ENCODE measurements at regions not wholly inside any gene's neighbourhood (a gene's known extent, or its start where the extent isn't known, plus 50 kb on each side); places are given as distances from the start of the nearest gene placed in this dataset.

- intact Hi-C loops (cut with micrococcal nuclease): no loop called here
- Mint-ChIP-seq H3K4me3 (no peak overlapping the region), H3K36me3 (ENCODE audit: low read depth) (no peaks in the 10 kb centered on the region), H3K27me3 (no peaks in the 10 kb centered on the region), H3K27ac (no peak overlapping the region), H3K9me3 (no peaks in the 10 kb centered on the region), H3K4me1 (no peaks in the 10 kb centered on the region)
- DNase-seq: no peak
- POLR2A ChIA-PET: no interaction called here
- CTCF ChIA-PET: no interaction called here
- no peak for ATAC-seq (ENCODE audit: low read depth)
- no peak for TF ChIP-seq CTCF (IDR thresholded peaks at IDR 0.05)
Measured at GRCh38 chr5:21171038-21171437, 1183.0 kb upstream of the CDH18 start.

GRCh38 chr5:21168557-21168956 is 1180.6 kb upstream of the CDH18 start:
- H3K36me3 Mint-ChIP-seq (ENCODE audit: low read depth): no peaks in the 10 kb centered on the region
- no peaks in the 10 kb centered on the region for H3K4me1 Mint-ChIP-seq
- DNase-seq (no peak), ATAC-seq (ENCODE audit: low read depth) (no peak)
- no peak overlapping the region for H3K27ac Mint-ChIP-seq
- H3K9me3 Mint-ChIP-seq: peaks cover 9% of the 10 kb centered on the region
- no peak for TF ChIP-seq CTCF (IDR thresholded peaks at IDR 0.05)
- intact Hi-C loops (cut with micrococcal nuclease): no loop called here
- no peak overlapping the region for H3K4me3 Mint-ChIP-seq
- ChIA-PET POLR2A (no interaction called here), CTCF (no interaction called here)
- H3K27me3 Mint-ChIP-seq: no peaks in the 10 kb centered on the region

GRCh38 chr5:21165344-21165743 is 1177.3 kb upstream of the CDH18 start:
- Mint-ChIP-seq H3K4me3 (no peak overlapping the region), H3K36me3 (ENCODE audit: low read depth) (no peaks in the 10 kb centered on the region), H3K4me1 (no peaks in the 10 kb centered on the region), H3K27ac (no peak overlapping the region), H3K27me3 (no peaks in the 10 kb centered on the region), H3K9me3 (peaks cover 9% of the 10 kb centered on the region)
- ChIA-PET CTCF (no interaction called here), POLR2A (no interaction called here)
- no peak for TF ChIP-seq CTCF (IDR thresholded peaks at IDR 0.05)
- ATAC-seq (ENCODE audit: low read depth): no peak
- no peak for DNase-seq
- intact Hi-C loops (cut with micrococcal nuclease): no loop called here

- H3K36me3 Mint-ChIP-seq (ENCODE audit: low read depth): no peaks in the 10 kb centered on the region
- no peak overlapping the region for H3K4me3 Mint-ChIP-seq
- CTCF ChIA-PET: no interaction called here
- no peak for TF ChIP-seq CTCF (IDR thresholded peaks at IDR 0.05)
- intact Hi-C loops (cut with micrococcal nuclease): no loop called here
- H3K27ac Mint-ChIP-seq: no peak overlapping the region
- H3K9me3 Mint-ChIP-seq: peaks cover 9% of the 10 kb centered on the region
- H3K27me3 Mint-ChIP-seq: no peaks in the 10 kb centered on the region
- H3K4me1 Mint-ChIP-seq: no peaks in the 10 kb centered on the region
- ATAC-seq (ENCODE audit: low read depth) (no peak), DNase-seq (no peak)
- POLR2A ChIA-PET: no interaction called here
Measured at GRCh38 chr5:21164425-21164824, 1176.4 kb upstream of the CDH18 start.

GRCh38 chr5:21159510-21160059 is 1171.6 kb upstream of the CDH18 start:
- Mint-ChIP-seq H3K27me3 (no peaks in the 10 kb centered on the region), H3K36me3 (ENCODE audit: low read depth) (no peaks in the 10 kb centered on the region), H3K4me1 (no peaks in the 10 kb centered on the region), H3K27ac (no peak overlapping the region), H3K9me3 (peaks cover 2% of the 10 kb centered on the region), H3K4me3 (no peak overlapping the region)
- ATAC-seq (ENCODE audit: low read depth) (no peak), DNase-seq (no peak)
- intact Hi-C loops (cut with micrococcal nuclease): no loop called here
- POLR2A ChIA-PET: no interaction called here
- CTCF ChIA-PET: no interaction called here
- no peak for TF ChIP-seq CTCF (IDR thresholded peaks at IDR 0.05)

All from activated B cell treated with CpG ODN at 0.5 μM for 24 hours (primary cell).